ENCODE measurements at regions not wholly inside any gene's neighbourhood (a gene's known extent, or its start where the extent isn't known, plus 50 kb on each side); places are given as distances from the start of the nearest gene placed in this dataset.

DNA sequence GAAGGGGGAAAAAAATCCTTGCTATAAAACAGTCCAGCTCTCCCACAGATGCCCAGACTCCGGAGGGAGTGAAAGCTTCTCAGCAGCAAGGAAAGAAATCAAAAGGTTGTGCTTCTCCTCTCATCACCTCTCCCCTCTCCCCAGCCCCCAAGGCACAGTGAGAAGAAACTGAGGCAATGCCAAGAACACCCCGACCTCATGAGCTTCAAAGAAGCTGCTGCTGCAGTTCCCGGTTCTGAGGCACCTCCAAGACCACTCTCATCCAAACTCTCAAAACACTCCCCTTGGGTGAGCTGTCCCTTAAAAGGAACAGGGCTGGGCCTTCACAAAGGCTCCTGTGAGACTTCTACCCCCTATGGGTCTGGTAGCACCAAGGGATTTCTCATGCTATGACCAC is 62.0 kb upstream of the KLF7 start:
- Histone ChIP-seq H3K27me3 (no peaks in the 10 kb centered on the region), H3K27ac (peak overlapping the region in 2 of 12 donors; percentile 41 to 69), H3K9me3 (no peaks in the 10 kb centered on the region), H3K4me3 (peak overlapping the region in 2 of 12 donors; percentile 7 to 31), H3K4me1 (peaks cover 0 to 59% (median 27%) of the 10 kb centered on the region in 12 donors), H3K36me3 (no peaks in the 10 kb centered on the region)
- ATAC-seq (no peak), DNase-seq (no peak)
- WGBS, 4 donors: 70 to 85% (median 76%) methylated on average over 3 of the region's 3 CpGs
- intact Hi-C loops (cut with DNase I): loop anchor here in 4 of 10 donors (2.0 to 10.0 kb wide), 4 partner anchors 60 to 247 kb away; partner anchors contain the start of gene KLF7 (in 2 of the 4)
- TF ChIP-seq POLR2A (IDR thresholded peaks at IDR 0.05): no peak

DNA sequence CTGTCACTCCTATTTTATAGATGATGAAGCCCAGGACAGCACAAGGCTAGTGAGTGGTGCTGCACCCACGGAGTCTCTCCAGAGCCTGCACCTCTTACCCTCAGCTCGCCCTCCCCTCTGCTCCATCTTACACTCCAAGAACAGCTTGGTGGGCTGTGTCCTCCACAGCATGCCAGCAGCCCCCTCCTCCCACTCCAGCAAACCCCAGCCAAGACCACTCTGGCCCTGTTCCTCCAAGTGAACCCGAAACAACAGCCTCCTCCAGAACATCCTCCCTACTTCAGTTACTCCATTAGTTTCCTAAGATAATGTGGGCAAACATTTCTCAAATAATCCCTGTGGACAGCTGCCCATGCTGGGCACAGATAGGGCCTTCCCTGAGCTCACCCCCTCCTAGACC is 62.7 kb upstream of the KLF7 start:
- DNase-seq (no peak), ATAC-seq (no peak)
- H3K9me3 ChIP-seq: no peaks in the 10 kb centered on the region
- intact Hi-C loops (cut with DNase I): loop anchor here in 3 of 10 donors (5.0 to 10.0 kb wide), 3 partner anchors 61 to 246 kb away; partner anchors contain the start of gene KLF7 (in 2 of the 3)
- TF ChIP-seq POLR2A (IDR thresholded peaks at IDR 0.05): no peak
- TF ChIP-seq, protein P1, sequence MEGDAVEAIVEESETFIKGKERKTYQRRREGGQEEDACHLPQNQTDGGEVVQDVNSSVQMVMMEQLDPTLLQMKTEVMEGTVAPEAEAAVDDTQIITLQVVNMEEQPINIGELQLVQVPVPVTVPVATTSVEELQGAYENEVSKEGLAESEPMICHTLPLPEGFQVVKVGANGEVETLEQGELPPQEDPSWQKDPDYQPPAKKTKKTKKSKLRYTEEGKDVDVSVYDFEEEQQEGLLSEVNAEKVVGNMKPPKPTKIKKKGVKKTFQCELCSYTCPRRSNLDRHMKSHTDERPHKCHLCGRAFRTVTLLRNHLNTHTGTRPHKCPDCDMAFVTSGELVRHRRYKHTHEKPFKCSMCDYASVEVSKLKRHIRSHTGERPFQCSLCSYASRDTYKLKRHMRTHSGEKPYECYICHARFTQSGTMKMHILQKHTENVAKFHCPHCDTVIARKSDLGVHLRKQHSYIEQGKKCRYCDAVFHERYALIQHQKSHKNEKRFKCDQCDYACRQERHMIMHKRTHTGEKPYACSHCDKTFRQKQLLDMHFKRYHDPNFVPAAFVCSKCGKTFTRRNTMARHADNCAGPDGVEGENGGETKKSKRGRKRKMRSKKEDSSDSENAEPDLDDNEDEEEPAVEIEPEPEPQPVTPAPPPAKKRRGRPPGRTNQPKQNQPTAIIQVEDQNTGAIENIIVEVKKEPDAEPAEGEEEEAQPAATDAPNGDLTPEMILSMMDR (IDR thresholded peaks at IDR 0.05): no peak
- peaks cover 0 to 59% (median 27%) of the 10 kb centered on the region in 12 donors for H3K4me1 ChIP-seq
- no peaks in the 10 kb centered on the region for H3K36me3 ChIP-seq
- H3K27ac ChIP-seq: peak overlapping the region in 1 of 12 donors; percentile 69
- WGBS, 4 donors: 86 to 97% (median 91%) methylated on average over 3 of the region's 3 CpGs
- H3K4me3 ChIP-seq: no peak overlapping the region
- no peaks in the 10 kb centered on the region for H3K27me3 ChIP-seq

DNA sequence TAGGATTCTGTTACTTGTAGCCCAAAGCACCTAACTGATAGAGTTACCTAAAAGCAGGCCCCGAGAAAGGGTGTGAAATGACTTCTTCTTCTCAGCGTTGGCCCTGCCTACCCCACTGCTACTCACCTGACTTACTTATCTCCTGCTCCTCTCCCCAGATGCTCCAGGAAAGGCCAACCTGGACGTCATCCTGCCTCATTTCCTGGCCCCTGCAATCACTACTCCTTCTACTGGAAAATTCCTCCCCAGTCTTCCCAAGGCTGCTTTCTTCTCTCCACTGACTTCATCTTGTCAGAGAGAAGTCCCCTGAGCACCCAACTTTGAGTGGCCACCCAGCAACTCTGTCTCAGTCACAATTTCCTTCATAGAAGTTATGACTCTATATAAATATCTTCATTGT is 63.4 kb upstream of the KLF7 start:
- intact Hi-C loops (cut with DNase I): loop anchor here in 3 of 10 donors (5.0 to 10.0 kb wide), 3 partner anchors 62 to 246 kb away; partner anchors contain the start of gene KLF7 (in 2 of the 3)
- no peak for DNase-seq
- Histone ChIP-seq H3K4me3 (no peak overlapping the region), H3K27me3 (no peaks in the 10 kb centered on the region), H3K9me3 (no peaks in the 10 kb centered on the region), H3K4me1 (peaks cover 0 to 57% (median 27%) of the 10 kb centered on the region in 12 donors), H3K27ac (no peak overlapping the region), H3K36me3 (no peaks in the 10 kb centered on the region)
- TF ChIP-seq, protein P1 (IDR thresholded peaks at IDR 0.05): no peak
- no peak for TF ChIP-seq POLR2A (IDR thresholded peaks at IDR 0.05)
- no peak for ATAC-seq
- 54 to 72% (median 63%) methylated on average over 3 of the region's 3 CpGs for WGBS, 4 donors

DNA sequence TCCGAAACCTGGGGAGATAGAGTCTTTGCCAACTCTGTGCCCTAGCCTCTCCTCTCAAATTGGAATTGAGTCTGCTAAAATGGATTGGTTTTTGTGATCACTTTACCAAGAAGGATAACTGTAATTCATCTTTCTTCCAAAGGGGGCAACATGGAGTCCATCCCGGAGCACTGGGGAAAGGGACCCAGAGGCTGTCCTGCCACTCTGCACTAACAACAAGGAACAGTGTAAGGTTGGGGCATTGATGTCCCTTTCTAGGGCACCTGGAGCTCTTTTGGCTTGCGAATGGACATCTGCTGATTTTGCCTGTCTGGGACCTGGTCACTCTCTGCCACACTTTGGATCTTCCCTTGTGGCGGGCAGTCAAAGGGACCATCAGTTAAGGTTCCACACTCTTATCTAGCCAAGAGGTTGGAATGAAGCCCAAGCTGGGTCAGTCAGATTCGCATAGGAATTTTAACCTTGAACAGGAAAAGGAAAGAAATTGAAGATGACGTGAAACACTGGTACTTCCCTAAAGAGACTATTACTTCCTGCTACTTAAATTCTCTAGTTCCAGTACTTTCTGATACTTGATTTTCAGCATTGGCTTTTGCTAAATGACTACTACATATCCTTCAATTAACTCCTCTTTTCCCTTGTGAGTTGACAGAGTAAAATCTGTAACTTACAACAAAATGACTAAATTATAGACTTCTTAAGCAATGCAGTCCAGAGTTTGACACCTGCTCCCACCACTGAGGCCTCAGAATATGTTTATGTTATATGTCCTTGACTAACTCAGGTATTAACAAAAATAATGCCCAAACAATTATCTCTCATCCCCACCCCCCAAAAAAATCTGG is 64.7 kb upstream of the KLF7 start:
- peak overlapping the region in 5 of 12 donors; percentile 3 to 30 (median 27) for H3K27ac ChIP-seq
- intact Hi-C loops (cut with DNase I): loop anchor here in 1 of 10 donors (5.0 kb wide), 1 partner anchor 52 kb away; no protein-coding TSS in a partner anchor

More for the DNA sequence above, 64.7 kb upstream of the KLF7 start:
- no peaks in the 10 kb centered on the region for H3K36me3 ChIP-seq
- H3K9me3 ChIP-seq: no peaks in the 10 kb centered on the region
- H3K27me3 ChIP-seq: no peaks in the 10 kb centered on the region
- no peak overlapping the region for H3K4me3 ChIP-seq
- ATAC-seq (peak in 2 of 4 donors; percentile 48 to 54), DNase-seq (no peak)
- H3K4me1 ChIP-seq: peaks cover 0 to 46% (median 23%) of the 10 kb centered on the region in 12 donors
- 51 to 59% (median 55%) methylated on average over 6 of the region's 6 CpGs for WGBS, 4 donors
- TF ChIP-seq, protein P1 (IDR thresholded peaks at IDR 0.05): peak; percentile 27 to 65 (median 46)
- no peak for TF ChIP-seq POLR2A (IDR thresholded peaks at IDR 0.05)

Data from heart left ventricle (tissue), 16 donors.